Occipital lobe (tissue), 2 donors: ENCODE measurements at regions not wholly inside any gene's neighbourhood (a gene's known extent, or its start where the extent isn't known, plus 50 kb on each side); places are given as distances from the start of the nearest gene placed in this dataset. TPM values are rescaled to one million over a fixed set of nuclear protein-coding genes. Genes with fewer than 3 reads are reported as not detected.

Experiments used
- DNase-seq: peaks from one replicate; lab custom pipeline; 2025; lab: John Stamatoyannopoulos, UW
- small RNA-seq: library from RNA; depleted of rRNA; stranded (forward); fragments of <200 nt; gene quantifications from one replicate; pipeline ENCODE3, GENCODE V24; 2014

GRCh38 chr5:168227973-168228615 is 63.4 kb upstream of the WWC1 start:
- no peak for DNase-seq

- DNase-seq, result no peak
Observed at GRCh38 chr5:168228668-168229067, 62.8 kb upstream of the WWC1 start.

DNA sequence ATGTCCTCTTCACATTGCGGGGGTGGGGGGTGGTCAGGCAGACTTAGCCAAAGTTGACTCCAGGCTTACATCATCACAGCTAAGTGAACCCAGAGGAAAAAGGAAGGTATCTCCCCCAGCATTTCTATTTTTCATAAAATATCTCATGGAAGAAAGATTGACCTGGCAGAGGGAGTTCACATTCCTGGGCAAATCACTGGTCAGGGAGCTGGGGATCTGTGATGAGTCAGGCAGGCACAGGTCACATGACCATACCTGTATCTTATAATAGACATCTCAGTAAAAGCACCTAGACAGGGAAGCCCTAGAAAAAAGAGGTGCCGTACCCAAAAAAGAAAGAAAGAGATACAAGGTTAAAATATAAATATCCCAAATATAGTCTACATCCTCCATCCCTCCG is 57.3 kb upstream of the WWC1 start:
- DNase-seq, result no peak

- no peak for DNase-seq
Observed at GRCh38 chr5:168238463-168238862, 53.0 kb upstream of the WWC1 start.

DNA sequence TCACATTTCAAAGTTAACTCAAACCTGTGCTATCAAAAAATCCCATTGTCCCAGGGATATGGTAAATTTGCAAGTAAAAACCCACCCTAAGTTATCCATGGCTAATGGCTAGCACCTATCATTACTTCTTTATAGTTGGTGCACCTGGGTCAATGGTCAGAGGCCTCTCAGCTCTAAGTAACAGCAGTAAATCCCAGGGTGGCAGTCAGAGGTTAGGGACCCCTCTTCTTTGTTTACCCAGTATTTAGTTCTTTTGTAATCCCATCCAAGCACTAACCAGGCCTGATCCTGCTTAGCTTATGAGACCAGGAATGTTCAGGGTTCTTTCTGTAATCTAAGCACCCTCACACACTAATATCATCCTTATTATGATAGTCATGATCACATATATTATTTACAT is 52.1 kb upstream of the WWC1 start:
- no peak for DNase-seq

Small RNA genes in the stretch of these regions (small RNA-seq; reads per million reads assigned to genes)
- gene AC026403.1 (not detected), gene RF00561 (not detected), gene RN7SKP60 (not detected), gene RNU6-168P (not detected), gene RNU6-209P (not detected)
